RKO (cell line): ENCODE measurements at regions not wholly inside any gene's neighbourhood (a gene's known extent, or its start where the extent isn't known, plus 50 kb on each side); places are given as distances from the start of the nearest gene placed in this dataset.

Experiments used
- DNase-seq: peaks from one replicate; pipeline ENCODE4 v3.0.0-alpha.2; 2016; ENCODE audit warnings: low spot score

- DNase-seq: no peak
Measured at GRCh38 chr6:14702678-14703077, 543.2 kb upstream of the JARID2 start.

- no peak for DNase-seq
Measured at GRCh38 chr6:14703586-14703985, 542.3 kb upstream of the JARID2 start.

- DNase-seq: no peak
Measured at GRCh38 chr6:14704383-14705271, 541.2 kb upstream of the JARID2 start.

- no peak for DNase-seq
Measured at GRCh38 chr6:14705841-14706377, 540.0 kb upstream of the JARID2 start.

GRCh38 chr6:14706378-14706929 is 539.4 kb upstream of the JARID2 start:
- peak; percentile 95 for DNase-seq

GRCh38 chr6:14707276-14707675 is 538.6 kb upstream of the JARID2 start:
- DNase-seq: no peak

- no peak for DNase-seq
Measured at GRCh38 chr6:14707971-14708465, 537.9 kb upstream of the JARID2 start.

GRCh38 chr6:14709066-14709670 is 536.7 kb upstream of the JARID2 start:
- no peak for DNase-seq

GRCh38 chr6:14709900-14710299 is 536.0 kb upstream of the JARID2 start:
- DNase-seq: no peak

- DNase-seq: no peak
Measured at GRCh38 chr6:14710421-14710820, 535.4 kb upstream of the JARID2 start.

- peak; percentile 71 for DNase-seq
Measured at GRCh38 chr6:14711056-14711703, 534.7 kb upstream of the JARID2 start.

- DNase-seq: no peak
Measured at GRCh38 chr6:14711704-14712379, 534.0 kb upstream of the JARID2 start.

GRCh38 chr6:14713008-14713960 is 532.6 kb upstream of the JARID2 start:
- peak; percentile 56 for DNase-seq

- no peak for DNase-seq
Measured at GRCh38 chr6:14713966-14714631, 531.8 kb upstream of the JARID2 start.

GRCh38 chr6:14715076-14715475 is 530.8 kb upstream of the JARID2 start:
- DNase-seq: no peak

- no peak for DNase-seq
Measured at GRCh38 chr6:14716499-14717146, 529.2 kb upstream of the JARID2 start.

- no peak for DNase-seq
Measured at GRCh38 chr6:14717307-14717706, 528.6 kb upstream of the JARID2 start.

- no peak for DNase-seq
Measured at GRCh38 chr6:14718861-14719260, 527.0 kb upstream of the JARID2 start.

GRCh38 chr6:14719270-14719669 is 526.6 kb upstream of the JARID2 start:
- no peak for DNase-seq
